RKO (cell line): ENCODE measurements at regions not wholly inside any gene's neighbourhood (a gene's known extent, or its start where the extent isn't known, plus 50 kb on each side); places are given as distances from the start of the nearest gene placed in this dataset.
"Not testable (repeated sequence)": the region's sequence is repeated elsewhere in the genome, so short reads cannot be mapped to it uniquely, and the experiment has no call there.

ENCODE experiments used
- DNase-seq: peaks from one replicate; pipeline ENCODE4 v3.0.0-alpha.2; 2016; ENCODE audit warnings: low spot score

DNA sequence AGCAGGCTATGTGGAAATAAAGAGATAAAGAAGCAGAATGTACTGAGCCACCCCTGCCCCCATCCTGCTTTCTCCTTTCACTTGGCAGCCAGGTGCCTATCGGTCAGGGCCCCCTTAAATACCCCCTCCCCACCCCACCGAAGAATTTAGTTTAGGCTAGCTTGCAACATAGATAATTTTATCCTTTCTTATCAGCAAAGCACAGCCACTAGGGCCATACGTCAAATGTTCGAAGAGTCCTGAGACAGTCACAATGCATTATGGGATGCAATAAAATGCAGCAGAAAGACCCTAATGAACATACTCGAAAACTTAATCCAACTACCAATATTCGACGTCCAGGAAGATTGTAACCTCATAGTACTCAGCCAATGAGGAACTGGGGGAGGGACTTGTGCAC is 71.4 kb downstream of the ZNF195 start:
- DNase-seq, result not testable (repeated sequence)

DNA sequence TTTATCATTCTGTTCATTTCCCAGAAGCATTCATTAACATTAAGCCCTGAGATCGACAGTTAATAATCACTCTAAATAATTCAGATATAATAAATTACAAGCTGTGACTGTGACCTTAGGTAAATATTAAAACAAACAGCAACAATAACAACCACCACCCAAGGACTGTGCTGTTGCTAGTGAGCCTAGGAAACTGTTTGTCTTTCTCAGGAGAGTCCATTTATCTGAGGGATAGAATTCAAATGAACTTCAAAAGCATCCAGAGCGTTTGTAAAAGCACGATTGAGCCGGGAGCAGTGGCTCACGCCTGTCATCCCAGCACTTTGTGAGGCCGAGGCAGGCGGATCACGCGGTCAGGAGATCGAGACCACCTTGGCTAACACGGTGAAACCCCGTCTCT is 68.8 kb upstream of the MRGPRE start:
- DNase-seq, result not testable (repeated sequence)

DNA sequence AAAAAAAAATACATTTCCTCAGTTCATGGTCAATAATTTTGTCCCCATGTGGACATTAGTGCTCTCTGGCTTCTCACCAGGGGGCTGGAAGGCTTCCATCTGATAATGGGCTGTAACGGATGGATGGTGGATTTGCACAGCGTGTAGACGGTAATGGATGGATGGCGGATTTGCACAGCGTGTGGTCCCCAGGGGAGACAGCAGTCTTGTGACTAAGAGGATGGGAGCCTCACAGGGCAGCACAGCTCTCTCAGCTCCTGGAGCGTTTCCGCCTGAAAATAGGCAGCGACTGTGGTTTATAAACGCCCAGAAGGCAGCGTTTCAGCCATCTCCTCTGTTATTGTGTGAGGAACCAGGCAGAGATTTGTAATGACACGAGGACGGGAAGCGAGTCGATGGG is 68.4 kb upstream of the MRGPRE start:
- not testable (repeated sequence) for DNase-seq

DNA sequence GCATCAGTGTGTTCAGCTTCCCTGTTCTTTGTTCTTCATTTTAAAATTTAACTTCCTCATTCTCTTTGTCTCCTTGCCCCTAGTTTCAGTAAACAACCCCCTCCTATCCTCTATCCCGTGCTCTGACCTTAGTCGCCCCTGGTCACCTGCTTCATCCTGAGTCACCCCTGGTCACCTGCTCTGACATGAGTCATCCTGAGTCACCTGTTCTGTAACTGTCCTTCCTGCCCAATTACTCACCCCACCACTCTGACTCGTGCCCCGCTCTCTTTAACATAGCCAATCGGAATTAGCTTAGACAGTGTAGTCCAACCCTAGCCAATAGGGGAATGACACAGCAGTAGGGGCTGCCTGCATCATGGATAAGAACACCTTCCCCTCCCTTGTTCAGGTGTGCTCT is 65.6 kb upstream of the MRGPRE start:
- peak; percentile 53 for DNase-seq

DNA sequence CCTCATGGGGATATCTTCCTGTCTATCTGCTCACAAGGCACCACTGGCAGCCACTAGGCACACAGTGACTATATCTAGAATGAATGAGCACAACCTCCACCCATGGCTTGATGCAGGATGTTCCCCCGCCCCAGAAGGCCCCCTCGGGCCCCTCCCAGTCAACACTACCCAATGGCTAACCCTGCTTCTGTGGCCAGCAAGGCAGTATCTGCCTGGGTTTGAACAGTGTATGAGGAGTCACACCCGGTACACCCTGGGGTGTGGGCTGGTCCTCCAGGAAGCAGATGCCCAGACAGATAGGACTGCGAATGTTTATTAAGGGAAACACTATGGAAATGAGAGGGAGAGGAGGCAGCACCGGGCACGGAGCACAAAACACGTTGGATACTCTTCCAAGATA is 58.3 kb upstream of the MRGPRE start:
- DNase-seq, result not testable (repeated sequence)

DNA sequence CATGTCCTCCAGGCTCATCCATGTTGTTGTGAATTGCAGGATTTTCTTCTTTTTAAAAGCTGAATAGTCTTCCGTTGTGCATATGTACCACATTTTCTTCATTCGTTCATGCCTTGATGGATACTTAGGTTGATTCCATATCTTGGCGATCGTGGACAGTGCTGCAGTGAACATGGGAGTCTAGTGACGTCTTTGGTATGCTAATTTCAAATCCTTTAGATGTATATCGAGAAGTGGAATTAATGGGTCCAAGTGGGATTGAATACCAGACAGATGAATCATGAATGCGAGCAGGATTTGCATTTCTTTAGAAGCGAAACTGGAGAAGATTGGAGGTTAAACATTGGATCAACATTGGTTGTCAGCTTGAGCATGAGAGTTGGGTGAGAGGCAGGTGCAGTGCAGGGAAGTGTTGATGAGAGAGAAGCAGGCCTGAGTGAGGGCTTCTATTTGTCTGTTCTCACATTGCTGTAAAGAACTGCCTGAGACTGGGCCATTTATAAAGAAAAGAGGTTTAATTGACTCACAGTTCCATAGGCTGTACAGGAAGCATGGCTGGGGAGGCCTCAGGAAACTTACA is 55.2 kb upstream of the MRGPRE start:
- not testable (repeated sequence) for DNase-seq

DNA sequence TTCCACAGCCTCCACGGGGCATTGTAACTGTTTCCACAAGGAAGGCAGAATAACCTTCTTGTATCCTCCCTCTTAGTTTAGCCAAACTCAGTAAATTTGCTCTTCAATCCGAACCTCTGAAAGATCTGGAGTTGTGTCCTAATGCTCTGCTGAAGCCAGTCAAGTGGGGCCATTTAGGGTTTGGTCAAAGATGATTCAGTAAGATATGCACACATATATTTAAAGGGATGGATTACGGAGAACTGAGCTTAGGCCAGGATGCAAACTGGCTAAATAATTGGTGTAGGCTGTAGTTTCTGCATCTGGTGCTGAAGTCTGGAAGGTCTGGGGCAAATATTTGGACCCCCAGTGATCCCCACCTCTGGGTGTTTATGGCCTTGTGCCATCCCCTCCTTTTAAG is 53.0 kb upstream of the MRGPRE start:
- not testable (repeated sequence) for DNase-seq

DNA sequence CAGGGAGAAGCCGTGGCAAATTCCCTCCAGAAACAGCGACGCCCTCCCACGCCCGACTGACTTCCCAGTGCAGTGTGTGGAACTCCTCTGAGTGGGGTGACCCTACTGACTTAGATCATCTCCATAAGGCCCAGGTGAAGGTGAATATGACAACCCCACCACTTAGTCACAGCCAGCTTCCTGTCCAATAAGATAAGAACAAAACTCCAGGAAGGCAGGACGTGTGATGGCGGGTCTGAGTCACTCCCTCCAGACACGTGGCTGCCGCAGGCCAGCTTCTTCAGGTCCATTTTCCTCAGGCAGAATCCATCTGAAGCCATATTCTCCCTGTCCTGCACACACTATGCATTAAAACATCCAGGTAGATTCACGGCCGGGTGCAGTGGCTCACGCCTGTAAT is 52.0 kb upstream of the MRGPRE start:
- DNase-seq, result not testable (repeated sequence)

DNA sequence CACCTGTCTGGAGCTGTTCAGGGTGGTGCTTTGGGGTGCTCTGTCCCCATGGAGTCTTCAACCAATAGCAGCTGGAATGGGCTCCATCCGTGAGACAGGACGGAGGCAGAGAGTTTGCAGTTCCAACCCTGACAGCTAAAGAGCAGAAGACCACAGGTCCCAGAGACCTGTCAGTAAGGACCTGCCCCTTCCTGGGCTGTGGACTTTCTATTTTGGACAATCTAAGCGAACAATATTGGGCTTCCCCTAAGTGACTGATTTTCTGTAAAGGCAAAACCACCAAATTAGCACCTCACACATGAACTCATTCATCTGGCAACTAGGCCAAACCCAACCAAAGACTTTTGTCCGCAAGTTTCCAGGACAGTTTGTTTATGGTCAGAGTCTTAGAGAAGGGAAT is 50.5 kb upstream of the MRGPRE start:
- DNase-seq, result not testable (repeated sequence)
